ENCODE measurements at regions not wholly inside any gene's neighbourhood (a gene's known extent, or its start where the extent isn't known, plus 50 kb on each side); places are given as distances from the start of the nearest gene placed in this dataset.

- Mint-ChIP-seq H3K9me3 (peaks cover 9% of the 10 kb centered on the region), H3K4me3 (no peak overlapping the region), H3K36me3 (ENCODE audit: low read depth) (no peaks in the 10 kb centered on the region), H3K4me1 (ENCODE audit: low read depth) (no peaks in the 10 kb centered on the region), H3K27ac (no peak overlapping the region), H3K27me3 (no peaks in the 10 kb centered on the region)
- intact Hi-C loops (cut with micrococcal nuclease): no loop called here
Measured at GRCh38 chr2:150860301-150860700, 372.8 kb upstream of the RND3 start.

- intact Hi-C loops (cut with micrococcal nuclease): no loop called here
- no peaks in the 10 kb centered on the region for H3K27me3 Mint-ChIP-seq
- no peak overlapping the region for H3K27ac Mint-ChIP-seq
Measured at GRCh38 chr2:150859877-150860276, 372.4 kb upstream of the RND3 start.

GRCh38 chr2:150859162-150859561 lies 371.7 kb upstream of the RND3 start:
- Mint-ChIP-seq H3K27ac (no peak overlapping the region), H3K4me3 (no peak overlapping the region), H3K9me3 (peaks cover 9% of the 10 kb centered on the region), H3K27me3 (no peaks in the 10 kb centered on the region), H3K36me3 (ENCODE audit: low read depth) (no peaks in the 10 kb centered on the region), H3K4me1 (ENCODE audit: low read depth) (no peaks in the 10 kb centered on the region)
- intact Hi-C loops (cut with micrococcal nuclease): no loop called here

More at GRCh38 chr2:150859877-150860276, 372.4 kb upstream of the RND3 start:
- peaks cover 9% of the 10 kb centered on the region for H3K9me3 Mint-ChIP-seq
- H3K36me3 Mint-ChIP-seq (ENCODE audit: low read depth): no peaks in the 10 kb centered on the region
- no peak overlapping the region for H3K4me3 Mint-ChIP-seq
- H3K4me1 Mint-ChIP-seq (ENCODE audit: low read depth): no peaks in the 10 kb centered on the region

- intact Hi-C loops (cut with micrococcal nuclease): no loop called here
Measured at GRCh38 chr2:150858382-150858781, 370.9 kb upstream of the RND3 start.

GRCh38 chr2:150856596-150857281 lies 369.3 kb upstream of the RND3 start:
- Mint-ChIP-seq H3K9me3 (no peaks in the 10 kb centered on the region), H3K36me3 (ENCODE audit: low read depth) (no peaks in the 10 kb centered on the region), H3K4me1 (ENCODE audit: low read depth) (no peaks in the 10 kb centered on the region), H3K27me3 (no peaks in the 10 kb centered on the region), H3K27ac (no peak overlapping the region), H3K4me3 (no peak overlapping the region)
- intact Hi-C loops (cut with micrococcal nuclease): no loop called here

More at GRCh38 chr2:150858382-150858781, 370.9 kb upstream of the RND3 start:
- no peaks in the 10 kb centered on the region for H3K4me1 Mint-ChIP-seq (ENCODE audit: low read depth)
- H3K27ac Mint-ChIP-seq: no peak overlapping the region
- H3K4me3 Mint-ChIP-seq: no peak overlapping the region
- no peaks in the 10 kb centered on the region for H3K36me3 Mint-ChIP-seq (ENCODE audit: low read depth)
- no peaks in the 10 kb centered on the region for H3K27me3 Mint-ChIP-seq
- peaks cover 9% of the 10 kb centered on the region for H3K9me3 Mint-ChIP-seq

GRCh38 chr2:150853263-150853662 lies 365.8 kb upstream of the RND3 start:
- intact Hi-C loops (cut with micrococcal nuclease): no loop called here
- no peaks in the 10 kb centered on the region for H3K4me1 Mint-ChIP-seq (ENCODE audit: low read depth)
- H3K27me3 Mint-ChIP-seq: no peaks in the 10 kb centered on the region
- no peak overlapping the region for H3K4me3 Mint-ChIP-seq
- H3K27ac Mint-ChIP-seq: no peak overlapping the region
- no peaks in the 10 kb centered on the region for H3K9me3 Mint-ChIP-seq
- no peaks in the 10 kb centered on the region for H3K36me3 Mint-ChIP-seq (ENCODE audit: low read depth)

GRCh38 chr2:150850641-150851040 lies 363.2 kb upstream of the RND3 start:
- Mint-ChIP-seq H3K4me1 (ENCODE audit: low read depth) (no peaks in the 10 kb centered on the region), H3K36me3 (ENCODE audit: low read depth) (no peaks in the 10 kb centered on the region), H3K27ac (no peak overlapping the region), H3K27me3 (no peaks in the 10 kb centered on the region), H3K4me3 (no peak overlapping the region), H3K9me3 (no peaks in the 10 kb centered on the region)
- intact Hi-C loops (cut with micrococcal nuclease): no loop called here

- Mint-ChIP-seq H3K27ac (no peak overlapping the region), H3K9me3 (peaks cover 12% of the 10 kb centered on the region), H3K27me3 (no peaks in the 10 kb centered on the region), H3K4me3 (no peak overlapping the region), H3K36me3 (ENCODE audit: low read depth) (no peaks in the 10 kb centered on the region), H3K4me1 (ENCODE audit: low read depth) (no peaks in the 10 kb centered on the region)
- intact Hi-C loops (cut with micrococcal nuclease): no loop called here
Measured at GRCh38 chr2:150847578-150847977, 360.1 kb upstream of the RND3 start.

- H3K9me3 Mint-ChIP-seq: peaks cover 20% of the 10 kb centered on the region
- H3K36me3 Mint-ChIP-seq (ENCODE audit: low read depth): no peaks in the 10 kb centered on the region
- H3K4me1 Mint-ChIP-seq (ENCODE audit: low read depth): no peaks in the 10 kb centered on the region
- H3K4me3 Mint-ChIP-seq: no peak overlapping the region
- no peak overlapping the region for H3K27ac Mint-ChIP-seq
- H3K27me3 Mint-ChIP-seq: no peaks in the 10 kb centered on the region
- intact Hi-C loops (cut with micrococcal nuclease): no loop called here
Measured at GRCh38 chr2:150846691-150847090, 359.2 kb upstream of the RND3 start.

GRCh38 chr2:150832686-150833085 lies 345.2 kb upstream of the RND3 start:
- H3K27me3 Mint-ChIP-seq: no peaks in the 10 kb centered on the region
- no peaks in the 10 kb centered on the region for H3K4me1 Mint-ChIP-seq (ENCODE audit: low read depth)
- H3K27ac Mint-ChIP-seq: no peak overlapping the region
- H3K36me3 Mint-ChIP-seq (ENCODE audit: low read depth): no peaks in the 10 kb centered on the region
- intact Hi-C loops (cut with micrococcal nuclease): no loop called here
- no peak overlapping the region for H3K4me3 Mint-ChIP-seq
- H3K9me3 Mint-ChIP-seq: peaks cover 8% of the 10 kb centered on the region

GRCh38 chr2:150824118-150824517 lies 336.7 kb upstream of the RND3 start:
- no peak overlapping the region for H3K4me3 Mint-ChIP-seq
- no peak overlapping the region for H3K27ac Mint-ChIP-seq
- peaks cover 5% of the 10 kb centered on the region for H3K9me3 Mint-ChIP-seq
- no peaks in the 10 kb centered on the region for H3K4me1 Mint-ChIP-seq (ENCODE audit: low read depth)
- H3K36me3 Mint-ChIP-seq (ENCODE audit: low read depth): no peaks in the 10 kb centered on the region
- no peaks in the 10 kb centered on the region for H3K27me3 Mint-ChIP-seq
- intact Hi-C loops (cut with micrococcal nuclease): no loop called here

- Mint-ChIP-seq H3K27me3 (no peaks in the 10 kb centered on the region), H3K4me3 (no peak overlapping the region), H3K9me3 (peaks cover 9% of the 10 kb centered on the region), H3K27ac (no peak overlapping the region), H3K4me1 (ENCODE audit: low read depth) (no peaks in the 10 kb centered on the region), H3K36me3 (ENCODE audit: low read depth) (no peaks in the 10 kb centered on the region)
- intact Hi-C loops (cut with micrococcal nuclease): no loop called here
Measured at GRCh38 chr2:150817422-150817821, 330.0 kb upstream of the RND3 start.

GRCh38 chr2:150812664-150813367 lies 325.3 kb upstream of the RND3 start:
- no peaks in the 10 kb centered on the region for H3K27me3 Mint-ChIP-seq
- intact Hi-C loops (cut with micrococcal nuclease): no loop called here

GRCh38 chr2:150812066-150812465 lies 324.6 kb upstream of the RND3 start:
- Mint-ChIP-seq H3K36me3 (ENCODE audit: low read depth) (no peaks in the 10 kb centered on the region), H3K9me3 (no peaks in the 10 kb centered on the region), H3K4me1 (ENCODE audit: low read depth) (no peaks in the 10 kb centered on the region), H3K27ac (no peak overlapping the region), H3K4me3 (no peak overlapping the region), H3K27me3 (no peaks in the 10 kb centered on the region)
- intact Hi-C loops (cut with micrococcal nuclease): no loop called here

More at GRCh38 chr2:150812664-150813367, 325.3 kb upstream of the RND3 start:
- H3K4me3 Mint-ChIP-seq: no peak overlapping the region
- no peaks in the 10 kb centered on the region for H3K36me3 Mint-ChIP-seq (ENCODE audit: low read depth)
- no peak overlapping the region for H3K27ac Mint-ChIP-seq
- no peaks in the 10 kb centered on the region for H3K9me3 Mint-ChIP-seq
- H3K4me1 Mint-ChIP-seq (ENCODE audit: low read depth): no peaks in the 10 kb centered on the region
